A549 (cell line): ENCODE measurements at regions not wholly inside any gene's neighbourhood (a gene's known extent, or its start where the extent isn't known, plus 50 kb on each side); places are given as distances from the start of the nearest gene placed in this dataset.

Source experiments
- CEBPB ChIP-seq, 2 experiments: fragments of >200 bp in 1 of 2; sonication (Bioruptor Twin) in 1 of 2; formaldehyde crosslinking in 1 of 2; IDR thresholded peaks; 2 replicates each; pipeline ENCODE4 v1.6.1; 2012 to 2016
- CTCF ChIP-seq: fragments of >200 bp; sonication (Bioruptor Twin); formaldehyde crosslinking; IDR thresholded peaks from 3 replicates; pipeline ENCODE4 v1.5.1; 2016
- ELK1 ChIP-seq: fragments of 150-350 bp; IDR thresholded peaks from 2 replicates; pipeline ENCODE4 v1.6.1; 2014; ENCODE audit warnings: low read depth, mild to moderate bottlenecking, low read length
- EP300 ChIP-seq, 2 experiments: fragments of >200 bp; sonication (Bioruptor Twin); formaldehyde crosslinking; IDR thresholded peaks; 2 replicates in 1 of 2; 3 replicates in 1 of 2; pipeline ENCODE4 v1.6.1; 2016 to 2017
- ESRRA ChIP-seq: fragments of 150-350 bp; IDR thresholded peaks from 2 replicates; pipeline ENCODE4 v1.6.1; 2014; ENCODE audit warnings: mild to moderate bottlenecking, low read length, borderline replicate concordance
- FOSL2 ChIP-seq, 2 experiments: fragments of 450-650 bp in 1 of 2; fragments of >200 bp in 1 of 2; sonication (Bioruptor Twin) in 1 of 2; formaldehyde crosslinking; IDR thresholded peaks; 2 replicates each; pipeline versions ENCODE4 v1.5.0 to v1.6.1; 2016 to 2020; ENCODE audit warnings: mild to moderate bottlenecking in 1 of 2, moderate library complexity in 1 of 2
- JUNB ChIP-seq: fragments of >200 bp; sonication (Bioruptor Twin); formaldehyde crosslinking; IDR thresholded peaks from 2 replicates; pipeline ENCODE4 v1.6.1; 2016
- MAFK ChIP-seq: fragments of 450-650 bp; IDR thresholded peaks from 2 replicates; pipeline ENCODE4 v1.6.1; 2014; ENCODE audit not compliant: partially characterized antibody
- POLR2A ChIP-seq: IDR thresholded peaks from 2 replicates; pipeline ENCODE4 v1.6.1; 2012; ENCODE audit warnings: mild to moderate bottlenecking, low read length
- POLR2AphosphoS2 ChIP-seq: conservative IDR thresholded peaks from 2 replicates; pipeline ENCODE4 v1.6.1; 2012; ENCODE audit warnings: low read length, improper control_type of control experiment, inconsistent platforms
- RAD21 ChIP-seq, 2 experiments: fragments of >200 bp in 1 of 2; sonication (Bioruptor Twin) in 1 of 2; formaldehyde crosslinking in 1 of 2; IDR thresholded peaks in 1 of 2; conservative IDR thresholded peaks in 1 of 2; 2 replicates in 1 of 2; 3 replicates in 1 of 2; pipeline ENCODE4 v1.6.1; 2012 to 2018; ENCODE audit warnings: inconsistent platforms in 1 of 2
- RNF2 ChIP-seq: fragments of 200-600 bp; sonication (generic); IDR thresholded peaks from 2 replicates; pipeline ENCODE4 v1.6.1; 2016; ENCODE audit warnings: low read depth, mild to moderate bottlenecking, antibody characterized with exemption, moderate library complexity, borderline replicate concordance

GRCh38 chr16:51813609-51814008 is 662.5 kb upstream of the SALL1 start:
- TF ChIP-seq CTCF (no peak), POLR2A (no peak), RAD21 (conservative IDR thresholded peaks at IDR 0.05 in 1 of 2, IDR thresholded peaks at IDR 0.05 in 1 of 2) (no peak), CEBPB (IDR thresholded peaks at IDR 0.05) (no peak), RNF2 (no peak), FOSL2 (IDR thresholded peaks at IDR 0.05) (no peak), FOSL2 (CRISPR knock-in tag; IDR thresholded peaks at IDR 0.05) (no peak), JUNB (no peak), EP300 (IDR thresholded peaks at IDR 0.05) (no peak), POLR2AphosphoS2 (no peak), ESRRA (no peak), MAFK (no peak), ELK1 (no peak)
